GM21717 (cell line): ENCODE measurements at regions not wholly inside any gene's neighbourhood (a gene's known extent, or its start where the extent isn't known, plus 50 kb on each side); places are given as distances from the start of the nearest gene placed in this dataset.
"Not testable (repeated sequence)": the region's sequence is repeated elsewhere in the genome, so short reads cannot be mapped to it uniquely, and the experiment has no call there.

Source experiments
- ATAC-seq: cut with Tn5 transposase; IDR thresholded peaks from one replicate; pipeline ENCODE4 v1.9.1; 2021; ENCODE audit warnings: mild to moderate bottlenecking, moderate library complexity; ENCODE audit not compliant: unreplicated experiment

DNA sequence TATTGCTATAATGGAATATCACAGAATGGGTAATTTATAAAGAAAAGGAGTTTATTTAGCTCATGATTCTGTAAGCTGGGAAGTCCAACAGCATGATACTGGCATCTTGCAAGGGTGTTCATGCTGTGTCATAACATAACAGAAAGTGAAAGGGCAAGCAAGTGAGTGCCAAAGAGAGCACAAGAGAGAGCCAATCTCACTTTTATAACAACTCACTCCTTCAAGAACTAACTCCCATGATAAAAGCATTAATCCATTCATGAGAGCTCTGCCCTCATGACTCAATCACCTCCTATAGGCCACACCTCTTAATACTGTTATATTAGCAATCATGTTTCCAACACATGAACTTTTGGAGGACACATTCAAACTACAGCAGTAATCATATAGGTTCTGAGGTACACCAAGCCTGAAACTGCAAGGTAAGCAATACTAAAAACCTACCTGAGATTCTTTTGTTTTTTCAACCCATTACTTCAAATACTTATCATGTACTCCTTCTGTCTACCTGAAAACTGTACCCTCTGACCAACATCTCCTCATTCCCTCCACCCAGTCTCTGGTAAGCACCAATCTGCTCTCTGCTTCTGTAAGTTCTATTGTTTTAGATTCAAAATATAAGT, 219.7 kb downstream of the MTERF1 start:
- ATAC-seq = peak; percentile 63

DNA sequence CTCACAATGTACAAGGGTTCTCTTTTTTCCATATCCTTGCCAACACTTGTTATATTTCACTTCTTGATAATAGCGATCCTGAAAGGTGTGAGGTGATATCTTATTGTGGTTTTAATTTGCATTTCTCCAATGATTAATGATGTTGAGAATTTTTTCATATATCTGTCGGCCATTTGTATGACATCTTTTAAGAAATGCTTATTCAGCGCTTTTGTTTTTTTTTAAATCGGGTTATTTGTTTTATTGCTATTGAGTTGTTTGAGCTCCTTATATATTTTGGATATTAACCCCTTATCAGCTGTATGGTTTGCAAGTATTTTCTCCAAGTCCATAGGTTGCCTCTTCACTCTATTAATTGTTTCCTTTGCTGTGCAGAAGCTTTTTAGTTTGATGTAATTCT, 218.8 kb downstream of the MTERF1 start:
- ATAC-seq = no peak

DNA sequence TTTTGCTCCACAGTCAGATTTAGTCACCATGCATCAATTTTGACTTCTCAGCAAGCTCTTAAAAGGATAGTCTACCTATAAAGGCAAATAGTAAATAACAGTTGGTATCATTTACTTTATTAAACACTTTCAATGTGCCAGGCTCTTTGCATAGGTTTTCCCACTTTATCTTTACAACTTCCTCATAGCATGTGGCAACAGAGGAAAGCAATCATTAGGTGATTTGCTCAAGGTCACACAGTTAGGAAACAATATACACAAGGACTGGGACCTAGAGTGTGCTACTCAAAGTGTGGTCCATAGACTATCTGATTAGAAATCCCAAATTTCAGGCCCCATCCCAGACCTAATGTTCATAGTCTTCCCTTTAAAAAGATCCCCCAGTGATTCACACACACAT, 212.3 kb downstream of the MTERF1 start:
- no peak for ATAC-seq

DNA sequence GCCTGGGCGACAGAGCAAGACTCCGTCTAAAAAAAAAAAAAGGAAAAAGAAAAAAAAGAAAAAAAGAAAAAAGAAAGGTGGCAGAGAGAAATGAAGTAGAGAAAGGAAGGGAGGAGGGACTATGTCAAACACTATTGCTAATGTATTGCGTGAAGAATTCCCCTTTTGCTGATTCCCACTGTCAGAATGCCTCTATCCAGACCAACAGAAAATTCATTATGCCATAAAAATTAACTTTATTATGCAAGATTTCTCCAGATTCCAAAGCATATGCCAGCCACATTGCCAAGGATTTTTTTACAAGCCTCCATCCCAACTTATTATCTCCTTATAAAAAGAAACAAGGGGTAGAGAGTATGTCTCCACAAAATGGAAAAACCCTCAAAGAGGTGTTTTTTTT, 209.3 kb downstream of the MTERF1 start:
- ATAC-seq = no peak

DNA sequence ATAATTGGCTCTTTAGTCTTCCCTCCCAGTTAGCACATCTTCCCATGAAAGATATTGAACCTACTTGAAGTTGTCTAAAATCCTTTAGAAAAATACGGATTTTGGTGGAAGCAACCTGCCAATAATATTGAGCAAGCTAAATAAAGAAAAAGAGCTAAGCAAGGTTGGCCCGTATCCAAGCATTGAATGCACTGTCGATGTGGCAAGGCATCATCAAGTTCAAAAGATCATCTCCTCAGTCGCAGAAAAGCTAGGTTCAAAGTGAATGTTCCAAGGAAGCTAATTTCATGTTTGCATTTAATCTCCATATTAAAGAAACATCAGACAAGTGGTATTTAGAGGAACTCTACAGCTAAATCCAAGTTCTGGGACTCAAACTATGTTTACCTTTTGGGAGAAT, 206.0 kb downstream of the MTERF1 start:
- ATAC-seq = no peak

DNA sequence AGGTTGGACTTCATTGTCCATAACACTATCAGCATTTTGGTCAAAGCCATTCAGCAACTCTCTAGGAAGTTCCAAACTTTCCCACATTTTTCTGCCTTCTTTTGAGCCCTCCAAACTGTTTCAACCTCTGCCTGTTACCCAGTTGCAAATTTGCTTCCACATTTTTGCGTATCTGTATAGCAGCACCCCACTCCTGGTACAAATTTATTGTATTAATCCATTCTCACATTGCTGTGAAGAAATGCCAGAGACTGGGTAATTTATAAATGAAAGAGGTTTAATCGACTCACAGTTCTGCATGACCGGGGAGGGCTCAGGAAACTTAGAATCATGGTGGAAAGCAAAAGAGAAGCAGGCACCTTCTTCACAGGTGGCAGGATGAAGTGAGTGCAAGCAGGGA, 198.8 kb downstream of the MTERF1 start:
- no peak for ATAC-seq

DNA sequence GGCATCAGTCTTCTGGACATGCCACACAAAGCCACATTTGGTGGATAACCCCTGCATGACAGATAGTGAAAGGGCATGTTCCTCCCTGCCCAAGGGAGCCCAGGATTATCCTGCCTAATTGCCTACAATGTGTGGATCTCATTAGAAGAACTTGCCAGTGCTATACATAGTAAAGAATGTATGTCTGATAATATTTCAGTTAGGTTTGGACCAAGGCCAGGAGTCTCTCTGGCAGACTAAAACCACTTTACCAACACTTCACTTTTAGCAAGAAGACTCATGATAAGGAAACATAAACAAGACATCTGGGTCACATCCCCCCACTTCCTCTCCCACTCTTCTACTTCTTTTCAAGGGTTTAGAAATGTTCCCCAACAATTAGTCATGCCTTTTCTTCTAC, 196.7 kb downstream of the MTERF1 start:
- no peak for ATAC-seq

DNA sequence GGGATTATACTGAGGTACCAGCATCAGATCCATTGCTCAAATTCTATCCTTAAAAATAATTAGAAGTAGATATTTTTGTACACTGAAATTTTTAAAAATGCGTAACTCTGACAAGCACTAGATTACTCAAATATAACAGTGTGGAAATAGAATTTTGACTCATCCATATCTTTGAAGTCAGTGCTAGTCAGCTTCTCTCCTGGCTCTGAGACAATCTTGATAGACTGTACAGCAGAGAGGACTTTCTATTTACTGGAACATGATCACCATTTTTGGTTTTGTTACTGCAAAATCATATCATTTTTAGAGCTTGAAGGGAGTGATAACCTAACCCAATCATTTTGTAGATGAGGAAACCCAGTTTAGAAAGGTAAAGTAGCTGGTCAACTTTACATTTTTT, 195.0 kb downstream of the MTERF1 start:
- ATAC-seq = no peak

DNA sequence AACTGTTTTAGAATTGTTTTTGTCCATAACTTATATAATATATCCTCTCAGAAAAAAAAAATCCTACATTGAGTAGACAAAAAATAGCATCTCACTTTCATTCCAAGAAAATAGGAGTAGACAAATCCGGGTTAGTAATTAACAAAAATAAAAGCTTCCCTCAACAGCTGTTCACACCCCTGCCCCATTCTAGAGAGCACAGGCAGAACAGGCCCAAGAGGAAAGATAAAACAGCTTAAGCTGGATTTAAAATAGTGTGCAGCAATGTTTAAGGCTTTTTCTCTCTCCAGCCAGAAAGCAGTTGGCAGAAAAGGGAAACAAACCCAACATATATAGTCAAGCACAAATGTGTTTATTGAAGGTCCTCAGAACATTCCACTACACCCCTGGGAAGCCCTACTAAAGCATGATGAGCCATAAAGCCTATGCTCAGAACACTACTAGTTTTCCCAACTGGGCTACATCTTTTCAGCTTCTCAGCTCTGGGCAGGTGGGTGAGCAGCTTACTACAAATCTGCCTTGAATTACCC, 189.9 kb downstream of the MTERF1 start:
- ATAC-seq = no peak

DNA sequence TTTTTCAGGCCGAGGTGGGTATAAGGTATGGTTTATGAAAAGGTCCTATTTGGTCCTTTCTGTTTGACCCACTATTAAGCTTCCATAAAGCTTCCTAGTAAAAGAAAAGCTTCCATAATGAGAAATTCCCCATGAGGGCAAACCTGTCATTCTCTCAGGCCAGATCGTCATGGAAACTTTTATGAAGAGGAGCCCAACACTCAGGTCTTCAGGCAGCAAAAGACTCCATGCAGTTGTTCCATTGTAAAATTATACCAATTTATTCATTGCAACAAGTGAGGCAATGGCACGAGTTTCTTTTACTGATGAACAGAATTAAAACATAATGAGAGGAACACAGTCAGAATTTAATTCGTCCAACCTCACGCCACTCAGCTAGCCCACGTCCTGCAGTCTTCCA, 188.6 kb downstream of the MTERF1 start:
- no peak for ATAC-seq

DNA sequence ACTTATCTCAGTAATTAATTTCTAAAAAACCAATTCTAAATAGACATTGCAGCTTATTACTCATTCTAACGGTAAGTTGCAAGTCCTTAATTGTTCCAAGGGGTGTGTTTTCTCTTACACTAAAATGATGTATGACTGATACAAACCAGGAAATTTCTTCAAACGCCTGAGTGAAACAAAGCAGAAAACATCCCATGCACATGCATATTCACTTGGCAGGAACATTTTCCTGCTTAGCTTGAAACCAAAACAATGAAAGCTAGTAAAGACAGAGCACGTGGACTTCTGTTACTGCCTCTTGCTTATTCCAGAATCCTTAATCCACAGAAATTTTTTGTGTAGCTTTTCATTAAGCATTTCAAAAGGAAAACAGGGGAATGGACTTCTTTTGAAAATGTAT, 187.7 kb downstream of the MTERF1 start:
- no peak for ATAC-seq

DNA sequence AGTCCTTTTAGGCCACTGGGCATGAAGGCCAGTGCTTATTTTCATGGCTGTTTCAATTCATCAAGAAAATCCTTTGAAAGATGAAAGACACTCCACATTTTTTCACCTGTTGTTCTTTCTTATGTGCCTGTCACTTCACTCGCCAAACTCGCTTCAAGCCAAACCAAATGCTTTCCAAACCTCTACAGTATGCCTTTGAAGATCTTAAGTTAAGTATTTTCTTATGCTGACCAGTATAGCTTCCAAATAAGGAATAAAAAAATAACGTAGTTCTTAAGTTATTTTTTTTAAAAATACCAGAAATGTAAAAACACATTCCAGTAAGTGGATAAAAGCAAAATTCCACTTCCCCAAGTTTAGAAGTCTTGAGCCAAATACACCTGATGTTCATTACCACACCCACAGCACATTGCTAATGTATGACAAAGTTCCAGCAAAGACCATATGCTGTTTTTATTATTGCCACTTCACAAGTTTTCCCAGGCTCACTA, 186.1 kb downstream of the MTERF1 start:
- no peak for ATAC-seq

DNA sequence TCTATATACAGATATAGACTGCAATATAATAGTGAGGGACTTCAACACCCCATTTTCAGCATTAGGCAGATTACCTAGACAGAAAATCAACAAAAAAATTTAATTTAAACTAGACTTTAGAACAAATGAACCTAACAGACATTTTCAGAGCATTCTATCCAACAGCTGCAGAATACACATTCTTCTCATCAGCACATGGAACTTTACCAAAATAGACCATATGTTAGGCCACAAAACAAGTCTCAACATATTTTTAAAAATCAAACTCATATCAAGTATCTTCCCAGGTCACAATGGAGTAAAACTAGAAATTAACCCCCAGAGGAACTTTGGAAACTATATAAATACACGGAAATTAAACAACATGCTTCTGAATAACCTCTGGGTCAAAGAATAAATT, 169.6 kb downstream of the MTERF1 start:
- no peak for ATAC-seq

DNA sequence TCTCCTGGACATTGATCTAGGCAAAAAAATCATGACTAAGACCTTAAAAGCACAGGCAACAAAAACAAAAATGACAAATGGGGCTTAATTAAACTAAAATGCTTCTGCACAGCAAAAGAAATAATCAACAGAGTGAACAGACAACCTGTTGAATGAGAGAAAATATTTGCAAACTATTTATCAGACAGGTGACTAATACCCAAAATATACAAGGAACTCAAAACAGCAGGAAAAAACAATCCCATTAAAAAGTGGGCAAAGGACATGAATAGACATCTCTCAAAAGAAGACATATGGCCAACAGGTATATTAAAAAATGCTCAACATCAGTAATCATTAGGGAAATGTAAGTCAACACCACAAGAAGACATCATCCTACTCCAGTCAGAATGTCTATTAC, 166.8 kb downstream of the MTERF1 start:
- ATAC-seq = no peak

DNA sequence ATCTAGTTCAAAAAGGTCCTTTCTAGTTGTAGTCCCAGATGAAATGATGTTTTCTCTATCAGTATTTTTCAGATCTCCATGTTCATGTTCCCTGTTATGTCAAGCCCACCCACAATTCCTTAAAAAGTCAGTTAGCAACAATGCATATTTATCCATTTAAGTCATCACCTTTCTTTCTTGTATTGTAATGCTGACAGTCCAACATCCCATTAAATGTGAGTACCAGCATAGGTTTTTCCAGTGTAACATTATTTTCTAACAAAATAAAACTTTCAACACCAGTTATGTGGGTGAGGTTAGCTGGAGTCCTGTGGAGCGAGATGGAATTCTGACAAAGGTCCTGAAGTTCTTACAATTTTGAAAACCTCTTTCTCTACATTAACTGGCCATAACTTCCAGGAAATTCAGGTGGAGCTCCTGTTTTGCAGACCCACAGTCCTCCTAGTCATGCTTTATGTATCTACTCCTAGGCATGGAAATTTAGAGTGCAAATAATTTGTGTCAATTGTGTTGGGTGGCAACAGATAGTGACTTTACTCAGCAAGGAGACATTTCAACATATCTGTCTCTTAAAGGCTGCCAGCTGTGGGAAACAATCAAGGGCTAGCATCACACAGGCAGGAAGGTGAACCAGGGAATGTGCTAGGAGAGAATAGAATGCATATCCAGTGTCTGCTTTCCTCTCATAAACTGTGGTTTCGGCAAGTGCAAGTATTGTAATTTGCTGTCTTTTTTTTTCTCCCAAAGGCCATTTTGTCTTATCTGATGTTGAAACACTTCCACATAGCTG, 162.6 kb downstream of the MTERF1 start:
- ATAC-seq = no peak

DNA sequence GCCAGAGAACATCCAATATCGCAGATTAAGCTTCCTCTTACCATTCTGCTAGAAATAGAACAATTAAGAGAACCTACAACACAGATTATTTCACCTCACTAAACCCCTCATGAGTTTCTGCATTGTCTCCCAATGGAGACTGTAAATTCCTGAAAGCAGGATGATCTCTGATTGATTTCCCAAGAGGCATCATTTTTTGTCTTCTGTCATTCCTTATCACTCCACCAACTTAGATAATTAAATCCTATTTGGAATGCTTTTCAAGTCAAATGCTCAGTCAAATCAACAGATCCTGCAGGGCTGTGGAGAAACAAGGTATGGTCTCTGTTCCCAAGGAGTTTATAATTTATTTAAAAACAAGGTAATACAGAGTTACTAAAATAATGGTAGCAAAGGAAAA, 161.5 kb downstream of the MTERF1 start:
- ATAC-seq = no peak

DNA sequence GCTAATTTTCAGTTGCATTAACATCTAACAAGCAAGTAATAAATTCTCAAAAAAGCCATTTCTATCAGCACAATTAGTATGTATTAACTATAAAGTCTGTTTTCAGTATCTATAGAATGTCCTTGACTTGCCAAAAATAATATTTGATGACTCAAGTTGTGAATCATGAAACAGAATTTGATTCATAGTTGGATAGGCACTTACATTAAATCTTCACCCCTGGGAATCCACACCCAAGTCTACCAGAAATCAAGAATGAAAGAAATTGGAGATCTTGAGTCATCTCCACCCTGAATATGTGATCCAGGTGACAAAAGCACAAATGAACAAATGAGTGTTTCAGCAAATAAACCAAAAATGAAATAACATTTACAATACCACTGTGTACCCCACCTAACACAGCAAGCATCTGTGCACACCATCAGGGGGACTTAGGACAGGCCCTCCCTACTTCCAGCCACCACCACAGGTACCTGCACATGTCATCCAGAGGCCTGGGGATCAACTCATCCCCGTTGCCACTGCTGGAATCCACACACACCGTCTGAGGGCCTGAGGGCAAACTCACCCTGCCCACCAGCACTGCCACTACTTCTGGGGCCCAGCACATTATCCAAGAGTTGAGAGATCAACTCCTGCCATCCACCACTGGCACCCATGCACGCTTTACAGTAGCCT, 160.1 kb downstream of the MTERF1 start:
- no peak for ATAC-seq

DNA sequence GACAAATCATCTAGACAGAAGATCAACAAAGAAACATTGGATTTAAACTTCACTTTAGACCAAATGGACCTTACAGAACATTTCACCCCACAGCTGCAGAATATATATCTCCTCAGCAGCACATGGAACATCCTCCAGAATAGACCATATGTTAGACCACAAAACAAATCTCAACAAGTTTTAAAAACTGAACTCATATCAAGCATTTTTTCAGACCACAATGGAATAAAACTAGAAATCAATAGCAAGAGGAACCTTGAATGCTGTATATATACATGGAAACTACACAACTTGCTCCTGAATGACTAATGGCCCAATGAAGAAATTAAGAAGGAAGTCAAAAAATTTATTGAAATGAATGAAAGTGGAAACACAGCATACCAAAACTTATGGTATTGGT, 157.7 kb downstream of the MTERF1 start:
- ATAC-seq = no peak

DNA sequence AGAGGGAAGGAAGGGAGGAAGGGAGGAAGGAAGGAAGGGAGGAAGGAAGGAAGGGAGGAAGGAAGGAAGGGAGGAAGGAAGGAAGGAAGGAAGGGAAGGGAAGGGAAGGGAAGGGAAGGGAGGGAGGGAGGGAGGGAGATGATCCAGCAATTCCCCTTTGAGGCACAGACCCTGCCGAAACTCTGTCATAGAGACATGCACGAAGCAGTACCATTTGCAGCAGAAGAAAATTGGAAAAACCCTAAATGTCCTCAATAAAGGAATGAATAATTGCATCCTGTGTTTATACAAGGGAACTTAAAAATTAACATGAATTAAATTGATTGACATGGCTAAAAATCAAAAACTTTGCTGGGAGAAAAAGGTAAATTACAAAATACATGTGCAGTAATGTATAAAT, 151.5 kb downstream of the MTERF1 start:
- ATAC-seq = not testable (repeated sequence)

DNA sequence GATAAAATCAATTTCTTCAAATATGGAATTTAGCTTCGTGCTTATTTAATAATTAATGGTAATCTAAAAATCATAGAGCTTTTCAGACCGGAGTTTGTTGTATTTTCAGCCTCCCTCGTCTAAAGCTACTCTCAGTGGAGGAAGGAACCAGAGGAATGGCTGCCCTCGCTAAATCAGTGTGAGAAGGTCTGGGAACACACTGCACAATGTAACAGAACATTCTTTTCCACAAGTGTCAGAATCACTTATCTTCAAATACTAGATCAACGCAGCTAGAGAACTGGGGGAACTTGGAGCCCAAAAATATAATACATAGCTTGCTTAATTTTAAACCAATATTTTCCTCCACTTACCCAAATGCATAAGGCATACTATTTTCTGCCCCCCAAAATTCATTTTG, 148.5 kb downstream of the MTERF1 start:
- no peak for ATAC-seq

DNA sequence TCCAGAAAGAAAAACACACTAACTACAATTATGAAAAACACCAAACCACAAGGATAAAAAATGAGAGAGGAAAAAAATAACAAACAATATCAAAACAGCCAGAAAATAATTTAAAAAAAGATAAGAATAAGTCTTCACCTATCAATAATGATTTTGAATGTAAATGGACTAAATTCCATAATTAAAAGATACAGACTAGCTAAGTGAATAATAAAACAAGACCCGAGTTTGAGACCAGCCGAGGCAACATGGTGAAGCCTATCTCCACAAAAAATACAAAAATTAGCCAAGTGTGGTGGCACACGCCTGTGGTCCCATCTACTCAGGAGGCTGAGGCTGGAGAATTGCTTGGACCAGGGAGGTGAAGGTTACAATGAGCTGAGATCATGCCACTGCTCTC, 131.1 kb downstream of the MTERF1 start:
- ATAC-seq = no peak

DNA sequence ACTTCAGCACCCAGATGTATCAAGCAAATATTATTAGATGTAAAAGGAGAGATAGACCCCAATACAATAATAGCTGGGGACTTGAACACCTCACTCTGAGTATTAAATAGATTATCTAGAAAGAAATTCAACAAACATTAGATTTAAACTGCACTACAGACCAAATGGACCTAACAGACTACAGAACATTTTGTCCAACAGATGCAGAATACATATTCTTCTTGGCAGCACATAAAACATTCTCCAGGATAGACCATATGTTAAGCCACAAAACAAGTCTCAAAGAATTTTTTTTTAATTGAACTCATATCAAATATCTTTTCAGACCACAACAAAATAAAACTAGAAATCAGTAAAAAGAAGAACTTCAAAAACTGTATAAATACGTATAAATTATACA, 130.4 kb downstream of the MTERF1 start:
- no peak for ATAC-seq
